RWPE2 (cell line): ENCODE measurements at regions not wholly inside any gene's neighbourhood (a gene's known extent, or its start where the extent isn't known, plus 50 kb on each side); places are given as distances from the start of the nearest gene placed in this dataset.
"Not testable (repeated sequence)": the region's sequence is repeated elsewhere in the genome, so short reads cannot be mapped to it uniquely, and the experiment has no call there.

Source experiments
- ATAC-seq: fragments of 200-7000 bp; cut with Tn5 transposase; 3 replicates; pipeline ENCODE4 v1.9.1; 2021; ENCODE audit warnings: low read depth
- DNase-seq: peaks from one replicate; pipeline ENCODE4 v3.0.0-alpha.2; 2020; ENCODE audit warnings: low spot score
- H3K27ac ChIP-seq: fragments of 450-650 bp; 2 replicates; pipeline ENCODE4 v1.5.1; 2017; ENCODE audit warnings: mild to moderate bottlenecking; ENCODE audit not compliant: poor library complexity, severe bottlenecking
- H3K27me3 ChIP-seq: fragments of 250-450 bp; sonication (Bioruptor Pico); 2 replicates; pipeline ENCODE4 v1.5.1; 2021; ENCODE audit warnings: mild to moderate bottlenecking, moderate library complexity; ENCODE audit not compliant: insufficient read depth, poor library complexity, severe bottlenecking
- H3K36me3 ChIP-seq: fragments of 250-450 bp; sonication (Bioruptor Pico); 2 replicates; pipeline ENCODE4 v1.5.1; 2020; ENCODE audit warnings: low read depth, mild to moderate bottlenecking, moderate library complexity
- H3K4me1 ChIP-seq: fragments of 250-450 bp; sonication (Bioruptor Pico); 2 replicates; pipeline ENCODE4 v1.5.1; 2021; ENCODE audit warnings: mild to moderate bottlenecking, moderate library complexity; ENCODE audit not compliant: insufficient read depth, poor library complexity, severe bottlenecking
- H3K4me3 ChIP-seq: fragments of 250-450 bp; sonication (Bioruptor Pico); 2 replicates; pipeline ENCODE4 v1.5.1; 2021; ENCODE audit warnings: mild to moderate bottlenecking, moderate library complexity; ENCODE audit not compliant: severe bottlenecking
- H3K9me3 ChIP-seq: fragments of 250-450 bp; sonication (Bioruptor Pico); 2 replicates; pipeline ENCODE4 v1.5.1; 2021; ENCODE audit warnings: mild to moderate bottlenecking, moderate library complexity; ENCODE audit not compliant: severe bottlenecking
- TF ChIP-seq, protein P1 (sequence below): fragments of 450-650 bp; IDR thresholded peaks from one replicate; pipeline ENCODE4 v1.5.1; 2017; ENCODE audit warnings: mild to moderate bottlenecking, moderate library complexity; ENCODE audit not compliant: poor library complexity, severe bottlenecking

DNA sequence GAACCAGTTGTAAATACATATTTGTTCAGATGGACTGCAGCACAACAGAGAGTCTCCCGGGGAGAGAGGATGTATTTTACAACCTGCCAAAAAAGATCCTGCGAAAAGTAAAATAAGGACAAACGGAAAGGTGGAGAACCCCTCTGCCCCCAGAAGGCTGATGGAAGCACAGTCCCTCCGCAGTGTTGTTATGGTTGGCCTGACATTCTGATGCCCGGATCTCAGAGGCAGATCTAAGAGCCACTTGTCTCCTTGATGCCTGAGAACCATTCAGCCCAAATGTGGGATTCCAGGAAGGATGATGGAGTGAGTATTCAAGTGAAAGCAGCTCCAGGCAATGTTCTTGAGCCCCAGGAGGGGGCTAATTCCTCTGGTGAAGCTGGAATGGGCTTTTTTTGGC is 458.7 kb downstream of the ZNF536 start:
- ATAC-seq (no peak), DNase-seq (no peak)
- H3K27ac ChIP-seq: no peak overlapping the region
- no peaks in the 10 kb centered on the region for H3K36me3 ChIP-seq
- H3K27me3 ChIP-seq: no peaks in the 10 kb centered on the region
- no peaks in the 10 kb centered on the region for H3K4me1 ChIP-seq
- H3K4me3 ChIP-seq: no peak overlapping the region
- TF ChIP-seq, protein P1, sequence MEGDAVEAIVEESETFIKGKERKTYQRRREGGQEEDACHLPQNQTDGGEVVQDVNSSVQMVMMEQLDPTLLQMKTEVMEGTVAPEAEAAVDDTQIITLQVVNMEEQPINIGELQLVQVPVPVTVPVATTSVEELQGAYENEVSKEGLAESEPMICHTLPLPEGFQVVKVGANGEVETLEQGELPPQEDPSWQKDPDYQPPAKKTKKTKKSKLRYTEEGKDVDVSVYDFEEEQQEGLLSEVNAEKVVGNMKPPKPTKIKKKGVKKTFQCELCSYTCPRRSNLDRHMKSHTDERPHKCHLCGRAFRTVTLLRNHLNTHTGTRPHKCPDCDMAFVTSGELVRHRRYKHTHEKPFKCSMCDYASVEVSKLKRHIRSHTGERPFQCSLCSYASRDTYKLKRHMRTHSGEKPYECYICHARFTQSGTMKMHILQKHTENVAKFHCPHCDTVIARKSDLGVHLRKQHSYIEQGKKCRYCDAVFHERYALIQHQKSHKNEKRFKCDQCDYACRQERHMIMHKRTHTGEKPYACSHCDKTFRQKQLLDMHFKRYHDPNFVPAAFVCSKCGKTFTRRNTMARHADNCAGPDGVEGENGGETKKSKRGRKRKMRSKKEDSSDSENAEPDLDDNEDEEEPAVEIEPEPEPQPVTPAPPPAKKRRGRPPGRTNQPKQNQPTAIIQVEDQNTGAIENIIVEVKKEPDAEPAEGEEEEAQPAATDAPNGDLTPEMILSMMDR: no peak
- H3K9me3 ChIP-seq: peaks cover 2% of the 10 kb centered on the region

DNA sequence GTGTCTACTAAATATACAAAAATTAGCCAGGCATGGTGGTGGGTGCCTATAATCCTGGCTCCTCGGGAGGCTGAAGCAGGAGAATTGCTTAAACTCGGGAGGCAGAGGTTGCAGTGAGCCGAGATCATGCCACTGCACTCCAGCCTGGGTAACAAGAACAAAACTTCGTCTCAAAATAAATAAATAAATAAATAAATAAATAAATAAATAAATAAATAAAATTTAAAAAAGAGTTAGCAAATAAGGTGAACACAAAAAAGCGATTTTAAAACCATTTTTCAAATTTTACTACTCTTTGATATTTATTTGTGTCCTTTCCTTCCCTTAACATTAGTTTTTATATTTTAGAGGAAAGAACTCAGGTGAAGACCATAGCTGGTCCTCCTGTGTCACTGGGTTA is 453.3 kb downstream of the ZNF536 start:
- H3K9me3 ChIP-seq, DNase-seq, ATAC-seq, H3K27me3 ChIP-seq, H3K4me3 ChIP-seq, H3K27ac ChIP-seq, H3K36me3 ChIP-seq, H3K4me1 ChIP-seq: not testable (repeated sequence)

DNA sequence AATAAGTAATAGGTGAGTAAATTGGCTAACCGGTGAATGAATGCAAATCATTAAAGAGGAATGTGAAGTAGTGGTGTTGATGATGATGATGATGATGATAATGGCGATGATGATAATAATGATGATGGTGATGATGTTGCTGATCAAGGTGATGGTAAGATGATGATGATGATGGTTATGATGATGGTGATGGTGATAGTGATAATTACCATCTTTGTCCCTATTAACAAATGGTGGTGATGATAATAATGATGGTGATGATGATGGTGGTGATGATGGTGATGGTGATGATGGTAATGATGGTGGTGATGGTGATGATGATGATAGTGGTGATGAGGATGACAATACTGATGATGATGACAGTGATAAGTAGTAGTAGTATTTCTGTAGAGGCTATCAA is 452.6 kb downstream of the ZNF536 start:
- DNase-seq: no peak
- no peak for ATAC-seq
- TF ChIP-seq, protein P1: no peak
- Histone ChIP-seq H3K27ac (no peak overlapping the region), H3K9me3 (peaks cover 2% of the 10 kb centered on the region), H3K27me3 (no peaks in the 10 kb centered on the region), H3K36me3 (no peaks in the 10 kb centered on the region), H3K4me1 (no peaks in the 10 kb centered on the region), H3K4me3 (no peak overlapping the region)

DNA sequence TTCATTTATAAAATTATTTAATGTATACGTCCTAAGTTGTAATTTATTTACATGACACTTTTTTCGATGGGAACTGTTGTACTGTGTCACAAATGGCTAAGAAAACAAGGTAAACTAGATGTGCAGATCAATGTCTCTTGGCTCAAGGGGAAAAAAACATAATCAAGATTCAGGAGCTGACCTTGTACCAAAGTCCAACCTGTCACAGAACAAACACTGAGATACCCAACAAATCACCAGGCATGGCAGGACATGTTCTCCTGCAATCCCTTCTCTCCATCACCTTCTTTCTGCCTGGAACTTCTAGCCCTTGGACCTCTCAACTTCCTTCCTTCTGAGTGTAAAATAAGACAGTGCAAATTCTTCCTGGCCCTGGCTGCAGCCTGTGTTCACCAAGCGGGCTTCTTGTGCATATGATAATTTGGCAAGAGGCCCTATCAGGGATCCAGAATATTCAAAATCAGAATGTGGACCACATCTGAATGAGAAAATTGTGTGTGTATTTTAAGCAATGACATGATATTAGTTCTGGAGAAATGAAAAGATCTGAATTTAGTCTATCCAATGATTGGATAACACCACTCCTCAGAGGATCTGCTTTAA is 445.9 kb downstream of the ZNF536 start:
- Histone ChIP-seq H3K27ac (no peak overlapping the region), H3K9me3 (no peaks in the 10 kb centered on the region), H3K27me3 (peaks cover 4% of the 10 kb centered on the region), H3K4me1 (no peaks in the 10 kb centered on the region), H3K4me3 (no peak overlapping the region), H3K36me3 (no peaks in the 10 kb centered on the region)
- TF ChIP-seq, protein P1: no peak
- ATAC-seq (no peak), DNase-seq (no peak)

DNA sequence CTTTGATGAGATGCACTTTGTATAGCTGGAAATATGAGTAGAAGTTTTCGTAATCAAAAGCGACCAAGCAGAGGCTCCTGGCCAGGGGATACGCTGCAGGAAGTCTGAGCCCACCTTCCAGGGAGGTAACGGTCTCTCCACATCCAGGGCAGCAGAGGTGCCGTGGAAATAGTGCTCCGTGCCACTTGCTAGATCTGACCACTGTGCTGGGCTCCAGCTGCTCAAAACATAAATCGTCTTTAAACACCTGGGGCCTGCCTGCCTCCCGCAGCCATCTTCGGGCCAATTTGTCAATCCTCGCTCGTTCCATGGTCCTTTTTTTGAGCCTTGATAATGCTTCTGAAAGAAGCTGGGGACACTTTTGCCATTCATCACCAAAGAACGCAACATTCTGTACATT is 445.0 kb downstream of the ZNF536 start:
- ATAC-seq: no peak
- Histone ChIP-seq H3K36me3 (no peaks in the 10 kb centered on the region), H3K4me3 (no peak overlapping the region), H3K4me1 (no peaks in the 10 kb centered on the region), H3K27ac (no peak overlapping the region), H3K9me3 (no peaks in the 10 kb centered on the region), H3K27me3 (peaks cover 4% of the 10 kb centered on the region)
- TF ChIP-seq, protein P1: no peak
- DNase-seq: no peak
